Activated T-helper 9 cell treated with anti-CD3 and anti-CD28 coated beads, Interleukin-2, amount 50 U/mL, for 16 hours (primary cell): ENCODE measurements at regions not wholly inside any gene's neighbourhood (a gene's known extent, or its start where the extent isn't known, plus 50 kb on each side); places are given as distances from the start of the nearest gene placed in this dataset.
A peak's percentile ranks its signal among the peaks of the same experiment; 100 is the strongest.
"Not testable (repeated sequence)": the region's sequence is repeated elsewhere in the genome, so short reads cannot be mapped to it uniquely, and the experiment has no call there.

Experiments used
- DNase-seq: peaks from one replicate; pipeline ENCODE4 v3.0.0-alpha.2; 2020; ENCODE audit warnings: low read depth

DNA sequence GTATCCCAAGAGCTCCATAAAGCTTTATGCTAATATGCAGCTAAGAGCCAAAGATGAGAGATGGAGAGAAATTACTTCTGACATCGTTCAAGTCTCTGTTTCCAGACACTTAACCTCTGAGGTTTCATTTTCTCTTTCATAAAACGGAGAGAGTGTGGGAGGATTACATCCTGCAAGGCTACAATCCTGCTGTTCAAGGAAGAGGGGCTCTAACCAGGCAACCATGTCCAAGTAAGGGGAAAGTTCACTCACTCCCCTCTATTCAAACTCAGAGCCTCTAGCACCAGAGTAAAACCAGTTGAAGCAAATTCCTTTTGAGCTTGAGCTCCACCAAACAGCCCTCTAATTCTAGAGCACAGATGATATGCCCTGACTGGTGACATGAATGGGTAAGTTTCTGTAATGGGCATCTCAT, 397.4 kb downstream of the NPIPA8 start:
- no peak for DNase-seq

DNA sequence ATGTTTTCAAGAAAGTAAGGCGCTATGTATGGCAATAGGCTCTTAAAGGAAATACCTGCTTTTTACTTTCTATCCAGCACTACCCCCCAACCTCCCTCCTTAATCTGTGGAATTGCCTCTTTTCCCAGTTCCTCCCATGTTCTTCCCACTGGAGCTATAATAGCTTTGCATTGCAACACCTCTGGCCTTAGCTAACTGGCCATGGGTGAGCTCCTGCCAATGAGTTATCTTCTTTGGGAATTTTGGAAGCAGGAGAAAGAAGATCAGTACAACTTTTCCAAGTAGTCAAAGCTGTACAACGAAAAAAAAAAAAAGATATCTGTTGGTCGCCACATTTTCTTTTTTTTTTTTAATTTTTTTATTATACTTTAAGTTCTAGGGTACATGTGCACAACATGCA, 398.0 kb downstream of the NPIPA8 start:
- no peak for DNase-seq

GRCh38 chr16:17936766-17937402, 399.7 kb downstream of the NPIPA8 start:
- DNase-seq = no peak

DNA sequence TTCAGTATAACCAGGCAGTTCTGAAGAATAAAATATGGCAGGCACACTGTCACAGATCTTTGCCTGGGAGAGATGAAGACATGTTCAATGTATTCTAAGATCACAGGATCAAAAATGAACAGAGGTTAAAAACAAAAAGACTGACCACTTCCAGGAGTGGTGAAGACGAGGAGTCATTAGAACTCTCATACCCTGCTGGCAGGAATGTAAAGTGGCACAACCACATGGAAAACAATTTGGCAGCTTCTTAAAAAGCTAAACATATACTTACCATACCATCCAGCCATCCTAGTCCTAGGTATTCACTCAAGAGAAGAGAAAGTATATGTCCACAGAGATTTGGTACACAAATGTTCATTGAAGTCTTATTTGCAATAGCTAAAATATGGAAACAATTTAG, 406.3 kb downstream of the NPIPA8 start:
- no peak for DNase-seq

GRCh38 chr16:17926866-17927399, 409.6 kb downstream of the NPIPA8 start:
- no peak for DNase-seq

DNA sequence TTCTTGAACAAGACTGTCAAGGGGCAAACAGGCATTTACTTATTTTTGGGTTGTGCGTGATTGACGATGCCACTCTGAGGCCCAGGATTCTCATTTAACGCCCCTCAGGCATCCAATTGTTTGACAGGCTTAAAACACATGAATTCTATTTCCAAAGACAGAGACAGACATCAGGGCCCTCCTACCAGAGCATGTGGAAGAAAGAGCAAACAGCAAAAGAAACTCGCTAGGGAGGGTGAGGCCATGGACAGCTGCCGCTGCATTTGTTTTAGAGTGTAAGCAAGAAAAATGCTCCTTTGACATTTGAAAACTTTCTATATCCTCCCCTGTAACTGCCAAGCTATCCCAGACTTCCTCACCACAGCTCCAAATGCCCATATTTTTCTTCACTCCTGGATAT, 410.1 kb downstream of the NPIPA8 start:
- DNase-seq = no peak

- DNase-seq = no peak
Measured at GRCh38 chr16:17925761-17926160, 410.8 kb downstream of the NPIPA8 start.

- peak; percentile 24 for DNase-seq
Measured at GRCh38 chr16:17921357-17921978, 415.1 kb downstream of the NPIPA8 start.

- no peak for DNase-seq
Measured at GRCh38 chr16:17917316-17918019, 419.1 kb downstream of the NPIPA8 start.

GRCh38 chr16:17915791-17916190, 420.7 kb downstream of the NPIPA8 start:
- DNase-seq = no peak

- no peak for DNase-seq
Measured at GRCh38 chr16:17914168-17914567, 422.4 kb downstream of the NPIPA8 start.

GRCh38 chr16:17911578-17911977, 425.0 kb downstream of the NPIPA8 start:
- DNase-seq = not testable (repeated sequence)

DNA sequence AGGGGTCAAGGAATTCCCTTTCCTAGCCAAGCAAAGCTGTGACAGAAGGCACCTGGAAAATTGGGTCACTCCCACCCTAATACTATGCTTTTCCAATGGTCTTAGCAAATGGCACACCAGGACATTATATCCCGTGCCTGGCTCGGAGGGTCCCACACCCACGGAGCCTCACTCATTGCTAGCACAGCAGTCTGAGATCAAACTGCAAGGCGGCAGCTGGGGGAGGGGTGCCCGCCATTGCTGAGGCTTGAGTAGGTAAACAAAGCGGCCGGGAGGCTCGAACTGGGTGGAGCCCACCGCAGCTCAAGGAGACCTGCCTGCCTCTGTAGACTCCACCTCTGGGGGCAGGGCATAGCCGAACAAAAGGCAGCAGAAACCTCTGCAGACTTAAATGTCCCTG, 429.9 kb downstream of the NPIPA8 start:
- not testable (repeated sequence) for DNase-seq

- no peak for DNase-seq
Measured at GRCh38 chr16:17901309-17901708, 430.5 kb upstream of the XYLT1 start.

DNA sequence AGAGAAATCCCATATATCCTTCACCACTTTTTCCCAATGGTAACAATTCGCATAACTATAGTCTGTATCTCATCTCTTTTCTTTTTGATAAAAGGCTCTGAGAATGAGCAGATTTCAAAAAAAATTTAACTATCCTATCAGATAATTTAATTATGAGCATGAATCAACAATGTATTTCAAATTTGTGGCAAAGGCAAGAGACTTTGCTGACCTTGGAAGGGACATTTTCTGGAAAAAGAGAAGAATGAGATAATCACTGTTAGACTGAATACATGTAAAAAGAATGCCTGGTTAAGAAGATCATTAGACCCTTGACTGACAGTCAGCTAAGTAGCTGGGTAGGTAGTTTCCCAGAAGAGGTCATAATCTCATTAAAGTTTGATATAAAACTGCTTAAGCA, 428.4 kb upstream of the XYLT1 start:
- no peak for DNase-seq

- DNase-seq = no peak
Measured at GRCh38 chr16:17887963-17888362, 417.2 kb upstream of the XYLT1 start.

- DNase-seq = no peak
Measured at GRCh38 chr16:17885659-17886207, 415.0 kb upstream of the XYLT1 start.

- DNase-seq = no peak
Measured at GRCh38 chr16:17877821-17878360, 407.1 kb upstream of the XYLT1 start.

DNA sequence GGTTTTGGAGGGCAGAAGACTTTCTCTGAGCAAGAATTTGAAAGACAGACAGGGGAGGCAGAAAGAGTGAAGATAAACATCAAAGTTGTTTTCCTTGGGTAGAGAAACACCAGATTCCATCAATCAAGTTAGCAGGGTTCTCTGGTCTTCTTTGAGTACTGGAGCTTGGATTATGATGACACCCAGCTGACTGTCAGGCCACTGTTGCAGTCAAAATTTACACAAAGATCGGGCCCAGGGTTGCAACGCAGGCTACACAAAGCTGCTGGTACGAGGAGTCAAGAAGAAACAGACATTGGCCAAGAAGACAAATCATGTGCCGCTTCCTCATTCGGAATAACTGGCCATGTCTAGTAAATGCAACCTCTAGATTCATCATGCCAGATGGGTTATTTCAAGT, 396.2 kb upstream of the XYLT1 start:
- no peak for DNase-seq

DNA sequence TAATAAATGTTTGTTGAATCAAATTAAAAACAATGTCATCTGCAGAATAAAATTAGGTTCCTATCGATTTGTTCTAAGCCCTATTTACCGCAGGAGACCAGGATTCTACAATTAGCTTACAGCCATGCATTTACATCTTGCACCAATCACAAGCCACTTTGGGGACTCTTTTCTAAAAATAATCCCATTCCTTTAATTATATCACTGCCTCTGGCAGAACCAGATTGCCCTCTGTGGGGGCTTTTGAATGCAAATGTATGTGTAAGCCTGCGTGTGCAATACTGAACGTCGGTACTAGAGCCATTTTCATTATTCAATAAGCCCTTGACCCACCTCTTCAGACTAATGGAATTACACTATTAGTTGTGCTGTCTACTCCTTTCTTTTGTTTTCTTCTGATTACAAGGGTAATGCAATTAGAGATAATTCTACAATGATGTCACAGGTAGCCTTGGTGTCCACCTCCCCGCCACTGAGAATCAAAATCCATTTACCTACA, 391.3 kb upstream of the XYLT1 start:
- no peak for DNase-seq

GRCh38 chr16:17858061-17858460, 387.3 kb upstream of the XYLT1 start:
- DNase-seq = no peak

DNA sequence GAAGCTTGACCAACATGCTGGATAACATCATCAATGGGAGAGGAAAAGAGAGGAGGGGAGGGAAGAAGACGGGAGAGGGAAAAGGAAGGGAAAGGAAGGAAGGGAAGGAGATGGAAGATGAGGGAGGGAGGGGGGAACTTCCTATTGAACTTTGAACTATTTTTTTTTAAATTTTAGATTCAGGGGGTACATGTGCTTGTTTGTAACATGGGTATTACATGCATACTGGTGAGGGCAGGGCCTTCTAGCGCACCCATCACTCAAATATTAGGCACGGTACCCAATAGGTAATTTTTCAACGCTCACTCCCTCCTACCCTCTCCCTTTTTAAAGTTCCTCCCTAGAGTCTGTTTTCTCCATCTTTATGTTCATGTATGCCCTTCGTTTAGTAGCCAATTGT, 383.2 kb upstream of the XYLT1 start:
- no peak for DNase-seq
